Smooth muscle cell (in vitro differentiated cells): ENCODE measurements at regions not wholly inside any gene's neighbourhood (a gene's known extent, or its start where the extent isn't known, plus 50 kb on each side); places are given as distances from the start of the nearest gene placed in this dataset.
A peak's percentile ranks its signal among the peaks of the same experiment; 100 is the strongest.

ENCODE experiments used
- DNase-seq: peaks from one replicate; lab custom pipeline; 2025; ENCODE audit not compliant: unreplicated experiment; lab: John Stamatoyannopoulos, UW
- H2AFZ ChIP-seq: fragments of 200-600 bp; sonication (generic); 2 replicates; pipeline ENCODE4 v1.6.0; 2016; ENCODE audit warnings: antibody characterized with exemption, low read depth, mild to moderate bottlenecking
- H3F3A ChIP-seq: fragments of 200-600 bp; sonication (generic); 2 replicates; pipeline ENCODE4 v1.6.0; 2017; ENCODE audit warnings: antibody characterized with exemption, low read depth
- H3K27ac ChIP-seq: fragments of 200-600 bp; sonication (generic); 2 replicates; pipeline ENCODE4 v1.5.1; 2016; ENCODE audit warnings: low read depth, mild to moderate bottlenecking
- H3K27me3 ChIP-seq: fragments of 200-600 bp; sonication (generic); 2 replicates; pipeline ENCODE4 v1.6.1; 2016; ENCODE audit warnings: low read depth, mild to moderate bottlenecking
- H3K36me3 ChIP-seq: fragments of 200-600 bp; sonication (generic); 2 replicates; pipeline ENCODE4 v1.5.1; 2016; ENCODE audit warnings: low read depth
- H3K4me1 ChIP-seq: fragments of 200-600 bp; sonication (generic); 2 replicates; pipeline ENCODE4 v1.5.1; 2016; ENCODE audit warnings: low read depth
- H3K4me2 ChIP-seq: fragments of 200-600 bp; sonication (generic); 2 replicates; pipeline ENCODE4 v1.6.0; 2016; ENCODE audit warnings: mild to moderate bottlenecking
- H3K4me3 ChIP-seq: fragments of 200-600 bp; sonication (generic); 2 replicates; pipeline ENCODE4 v1.5.1; 2016; ENCODE audit warnings: mild to moderate bottlenecking
- H3K79me2 ChIP-seq: fragments of 200-600 bp; sonication (generic); 2 replicates; pipeline ENCODE4 v1.6.0; 2016; ENCODE audit warnings: low read depth, mild to moderate bottlenecking
- H3K9ac ChIP-seq: fragments of 200-600 bp; sonication (generic); 2 replicates; pipeline ENCODE4 v1.6.0; 2016; ENCODE audit warnings: low read depth
- H3K9me3 ChIP-seq: fragments of 200-600 bp; sonication (generic); replicated peaks from 2 replicates; pipeline ENCODE4 v1.5.1; 2016; ENCODE audit warnings: low read depth
- H4K20me1 ChIP-seq: fragments of 200-600 bp; sonication (generic); 2 replicates; pipeline ENCODE4 v1.6.0; 2016; ENCODE audit warnings: low read depth
- CTCF ChIP-seq: fragments of 200-600 bp; sonication (generic); IDR thresholded peaks from 2 replicates; pipeline ENCODE4 v1.5.1; 2017; ENCODE audit warnings: borderline replicate concordance, mild to moderate bottlenecking, antibody characterized with exemption; ENCODE audit not compliant: insufficient read depth, poor library complexity, severe bottlenecking
- WGBS: methylation state at CpG from one replicate; pipeline ENCODE4 v1.1.7; 2016; ENCODE audit warnings: low lambda C conversion rate; 5-methylcytosine and 5-hydroxymethylcytosine counted together

- Histone ChIP-seq H2AFZ (peak overlapping the region; percentile 57), H3K4me2 (peak overlapping the region; percentile 51), H3K4me3 (no peak overlapping the region), H4K20me1 (no peaks in the 10 kb centered on the region), H3K79me2 (no peaks in the 10 kb centered on the region), H3K4me1 (peaks cover 6% of the 10 kb centered on the region), H3F3A (peaks cover 5% of the 10 kb centered on the region), H3K36me3 (no peaks in the 10 kb centered on the region), H3K27ac (peak overlapping the region; percentile 32), H3K27me3 (no peaks in the 10 kb centered on the region), H3K9me3 (no peaks in the 10 kb centered on the region), H3K9ac (no peak overlapping the region)
- WGBS = 24% methylated on average over 1 of the region's 1 CpG
- no peak for DNase-seq
- no peak for TF ChIP-seq CTCF
These were observed 370.2 kb downstream of the KCTD12 start for GRCh38 chr13:76516013-76516412.

- peaks cover 5% of the 10 kb centered on the region for H3F3A ChIP-seq
- H3K4me3 ChIP-seq = no peak overlapping the region
- peaks cover 6% of the 10 kb centered on the region for H3K4me1 ChIP-seq
- H4K20me1 ChIP-seq = no peaks in the 10 kb centered on the region
- no peaks in the 10 kb centered on the region for H3K36me3 ChIP-seq
- DNase-seq = no peak
- TF ChIP-seq CTCF = no peak
- no peaks in the 10 kb centered on the region for H3K79me2 ChIP-seq
- 32% methylated on average over 1 of the region's 1 CpG for WGBS
- no peak overlapping the region for H3K9ac ChIP-seq
- peak overlapping the region; percentile 11 for H3K27ac ChIP-seq
- no peak overlapping the region for H2AFZ ChIP-seq
- H3K9me3 ChIP-seq = no peaks in the 10 kb centered on the region
- peak overlapping the region; percentile 56 for H3K4me2 ChIP-seq
- H3K27me3 ChIP-seq = no peaks in the 10 kb centered on the region
These were observed 373.5 kb downstream of the KCTD12 start for GRCh38 chr13:76512721-76513145.

- DNase-seq = no peak
- H3K4me1 ChIP-seq = no peaks in the 10 kb centered on the region
- no peaks in the 10 kb centered on the region for H3K36me3 ChIP-seq
- no peaks in the 10 kb centered on the region for H3K27me3 ChIP-seq
- no peaks in the 10 kb centered on the region for H4K20me1 ChIP-seq
- no peaks in the 10 kb centered on the region for H3K9me3 ChIP-seq
- 35% methylated on average over 3 of the region's 3 CpGs for WGBS
- H3K4me3 ChIP-seq = no peak overlapping the region
- H3K4me2 ChIP-seq = no peak overlapping the region
- no peak overlapping the region for H3K27ac ChIP-seq
- H2AFZ ChIP-seq = no peak overlapping the region
- TF ChIP-seq CTCF = no peak
- H3K9ac ChIP-seq = no peak overlapping the region
- no peaks in the 10 kb centered on the region for H3F3A ChIP-seq
- H3K79me2 ChIP-seq = no peaks in the 10 kb centered on the region
These were observed 380.8 kb downstream of the KCTD12 start for GRCh38 chr13:76505437-76505836.

- Histone ChIP-seq H3K9ac (no peak overlapping the region), H3K27ac (no peak overlapping the region), H3K36me3 (no peaks in the 10 kb centered on the region), H3K4me1 (no peaks in the 10 kb centered on the region), H3K79me2 (no peaks in the 10 kb centered on the region), H3K4me2 (no peak overlapping the region), H2AFZ (no peak overlapping the region), H3K4me3 (no peak overlapping the region), H3K9me3 (no peaks in the 10 kb centered on the region), H3F3A (no peaks in the 10 kb centered on the region), H4K20me1 (no peaks in the 10 kb centered on the region), H3K27me3 (no peaks in the 10 kb centered on the region)
- no peak for DNase-seq
- WGBS = 69% methylated on average over 5 of the region's 5 CpGs
- TF ChIP-seq CTCF = no peak
These were observed 382.4 kb downstream of the KCTD12 start for GRCh38 chr13:76503766-76504165.
